ENCODE measurements at regions not wholly inside any gene's neighbourhood (a gene's known extent, or its start where the extent isn't known, plus 50 kb on each side); places are given as distances from the start of the nearest gene placed in this dataset.

DNA sequence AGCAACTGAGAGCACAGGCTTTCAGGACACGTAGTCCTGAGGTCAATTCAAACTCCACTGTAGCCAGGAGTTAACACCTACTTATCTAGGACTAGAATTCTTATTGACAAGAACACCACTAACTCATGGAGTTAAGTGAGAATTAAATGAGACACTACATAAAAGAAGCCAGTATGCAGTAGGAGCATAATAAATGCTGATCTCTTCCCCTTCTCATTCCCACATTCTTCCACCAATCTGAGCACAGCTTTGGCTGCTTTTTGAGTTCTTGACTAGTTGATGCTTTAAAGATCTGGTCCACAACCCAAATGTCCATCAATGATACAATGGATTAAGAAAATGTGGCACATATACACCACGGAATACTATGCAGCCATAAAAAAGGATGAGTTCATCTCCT lies 55.2 kb downstream of the TTC32 start:
- no peak for DNase-seq

DNA sequence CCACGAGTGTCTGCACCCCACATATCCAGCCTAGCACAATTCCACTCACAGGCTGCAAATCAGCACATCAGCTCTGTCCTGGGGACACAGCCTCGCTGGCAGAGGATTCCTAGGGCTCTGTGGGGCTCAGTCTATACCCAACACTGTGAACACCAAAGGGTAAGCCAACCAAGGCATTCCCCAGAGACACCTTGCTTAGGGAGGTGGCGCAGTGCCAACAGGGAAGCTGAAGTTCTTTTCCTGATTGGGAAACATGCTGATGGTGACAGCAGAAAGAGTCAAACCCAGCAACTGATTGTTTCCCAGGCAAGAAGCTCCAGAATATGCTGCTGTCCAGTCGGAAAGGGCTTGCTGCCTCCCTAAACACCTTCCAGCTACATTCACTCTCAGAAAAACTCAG lies 55.8 kb downstream of the TTC32 start:
- DNase-seq = no peak

DNA sequence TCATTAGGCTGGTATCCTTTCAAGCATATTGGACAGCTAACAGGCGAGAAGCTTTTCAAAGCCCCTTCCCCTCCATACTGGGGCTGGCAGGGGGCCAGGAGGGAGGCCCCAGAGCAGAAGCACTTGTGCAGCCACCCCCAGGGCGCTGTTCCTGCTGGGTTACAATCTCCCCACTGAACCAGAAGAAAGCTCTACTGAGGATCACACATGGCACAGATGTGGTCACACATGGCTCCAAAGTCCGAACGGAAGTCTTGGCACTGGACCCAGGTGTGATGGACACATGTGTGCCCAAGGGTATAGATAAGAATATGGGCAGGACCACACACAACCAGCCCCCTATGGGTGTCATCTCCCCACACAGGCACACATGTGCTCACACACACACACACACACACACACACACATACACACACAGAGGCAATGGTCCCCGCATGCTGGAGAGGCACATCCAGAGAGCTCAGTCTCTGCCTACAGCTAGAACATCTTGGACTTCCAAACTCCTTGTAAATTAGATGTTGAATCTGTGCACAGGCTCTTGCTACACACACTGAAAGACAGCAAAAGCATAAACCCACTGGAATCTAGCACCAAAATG lies 56.4 kb downstream of the TTC32 start:
- DNase-seq = no peak

DNA sequence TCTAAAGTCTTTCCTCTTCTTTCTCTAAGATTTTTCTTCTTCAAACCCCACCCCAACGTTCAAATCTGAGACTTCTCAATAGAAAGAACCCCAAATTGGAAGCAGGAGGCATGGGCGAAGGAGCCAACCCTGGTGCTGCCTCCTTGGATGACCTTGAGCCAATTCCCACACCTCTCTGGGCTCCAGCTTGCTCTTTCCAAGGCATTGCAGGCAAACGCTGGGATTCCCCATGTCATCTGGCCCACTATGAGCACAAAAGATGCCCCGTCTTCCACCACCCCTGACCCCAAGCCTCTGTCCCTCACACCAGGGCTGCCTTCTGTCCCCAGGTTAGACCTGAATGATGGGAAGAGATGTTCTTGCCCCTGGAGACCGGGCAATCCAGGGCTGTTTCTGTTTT lies 57.0 kb downstream of the TTC32 start:
- DNase-seq = no peak

DNA sequence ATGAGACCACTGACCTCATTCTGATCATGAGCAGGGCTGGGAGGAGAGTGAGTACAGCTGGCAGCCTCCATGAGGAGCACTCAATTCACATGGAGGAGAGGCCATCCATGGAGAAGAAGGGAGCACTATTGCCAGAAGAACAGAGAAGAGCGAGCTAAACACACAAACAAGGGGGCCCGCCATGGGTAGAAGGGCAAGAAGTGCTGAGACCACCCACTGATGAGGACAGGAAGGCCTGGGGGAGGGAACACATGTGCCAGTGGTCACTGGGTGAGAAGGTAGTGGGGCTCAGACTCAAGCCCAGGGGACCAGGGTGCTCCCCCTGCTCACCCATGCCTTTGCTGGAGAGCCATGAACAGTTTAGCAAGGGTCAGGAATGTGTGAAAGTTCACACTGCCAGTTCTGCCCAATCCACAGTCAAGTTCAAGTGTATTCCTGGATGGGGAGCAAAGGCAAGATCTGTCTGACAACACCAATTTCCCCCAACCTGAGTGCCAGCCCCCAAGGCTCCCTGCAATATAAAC lies 57.7 kb downstream of the TTC32 start:
- DNase-seq = no peak

DNA sequence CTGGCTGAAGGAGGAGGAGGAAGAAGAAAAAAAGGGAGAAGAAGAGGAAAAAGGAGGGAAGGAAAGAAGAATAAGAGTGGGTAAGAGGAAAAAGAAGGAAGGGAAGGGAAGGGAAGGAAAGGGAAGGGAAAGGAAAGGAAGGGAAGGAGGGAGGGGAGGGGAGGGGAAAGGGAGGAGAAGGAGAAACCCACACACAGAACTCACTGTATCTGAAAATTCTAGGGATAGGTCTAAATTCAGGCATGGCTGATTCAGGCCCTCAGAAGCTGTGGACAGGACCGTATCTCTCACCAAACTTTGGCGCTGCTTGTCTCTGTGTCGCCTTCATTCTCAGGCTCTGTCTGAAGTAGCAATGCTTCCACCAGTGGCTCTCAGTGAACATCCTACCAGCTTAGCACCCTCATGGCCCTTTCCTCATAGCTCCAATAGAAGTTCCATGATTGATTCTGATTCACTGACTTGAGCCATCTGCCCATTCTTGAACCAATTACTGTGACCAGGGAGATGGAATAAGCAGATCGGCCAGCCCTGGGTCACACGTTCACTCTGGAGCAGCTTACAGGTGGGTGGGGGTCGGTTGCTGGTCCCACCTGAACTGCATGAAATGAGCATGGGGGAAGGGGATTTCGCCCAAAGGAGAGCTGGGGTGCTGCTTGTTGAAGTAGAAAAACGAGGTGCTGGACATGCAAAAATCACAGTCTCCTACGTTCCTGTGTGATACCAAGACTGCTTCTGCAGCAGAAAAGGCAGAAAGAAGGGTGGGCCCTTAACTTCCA lies 59.7 kb downstream of the TTC32 start:
- DNase-seq = no peak

DNA sequence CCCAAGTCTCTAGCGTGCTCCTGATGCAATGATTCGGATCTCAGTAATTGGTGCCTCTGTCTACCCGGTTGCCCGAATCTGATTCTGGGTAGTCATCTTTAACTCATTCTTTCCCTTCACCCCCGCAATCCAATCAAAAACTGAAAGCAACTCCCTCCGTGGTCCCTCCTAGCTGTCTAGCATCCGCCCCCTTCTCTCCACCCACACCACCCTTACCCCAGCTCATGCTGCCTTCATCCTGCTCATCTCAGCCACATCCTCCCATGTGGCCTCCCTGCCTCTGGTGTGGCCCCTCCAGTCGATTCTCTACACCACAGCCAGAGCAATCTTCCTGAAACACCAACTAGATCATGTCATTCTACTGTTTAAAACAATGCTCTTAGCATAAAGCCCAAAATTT lies 62.3 kb downstream of the TTC32 start:
- no peak for DNase-seq

DNA sequence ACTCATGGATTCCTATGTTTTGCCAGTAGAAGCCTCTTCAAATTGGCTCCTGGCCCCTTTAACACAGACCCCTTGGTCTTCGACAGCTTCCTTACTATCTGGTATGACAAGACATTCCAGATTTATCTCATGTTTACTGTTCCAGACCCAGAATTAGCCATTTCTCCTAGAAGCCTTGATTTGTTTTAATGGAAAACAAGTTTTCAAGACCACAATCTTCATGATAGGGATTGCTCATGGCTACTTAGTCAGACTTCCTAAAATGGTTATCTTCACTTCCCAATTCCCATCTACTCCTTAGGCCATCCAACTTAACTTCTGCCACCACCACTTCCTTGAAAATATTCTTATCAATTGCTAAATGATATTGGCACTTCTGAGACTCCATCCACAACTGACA lies 63.2 kb downstream of the TTC32 start:
- DNase-seq = no peak

DNA sequence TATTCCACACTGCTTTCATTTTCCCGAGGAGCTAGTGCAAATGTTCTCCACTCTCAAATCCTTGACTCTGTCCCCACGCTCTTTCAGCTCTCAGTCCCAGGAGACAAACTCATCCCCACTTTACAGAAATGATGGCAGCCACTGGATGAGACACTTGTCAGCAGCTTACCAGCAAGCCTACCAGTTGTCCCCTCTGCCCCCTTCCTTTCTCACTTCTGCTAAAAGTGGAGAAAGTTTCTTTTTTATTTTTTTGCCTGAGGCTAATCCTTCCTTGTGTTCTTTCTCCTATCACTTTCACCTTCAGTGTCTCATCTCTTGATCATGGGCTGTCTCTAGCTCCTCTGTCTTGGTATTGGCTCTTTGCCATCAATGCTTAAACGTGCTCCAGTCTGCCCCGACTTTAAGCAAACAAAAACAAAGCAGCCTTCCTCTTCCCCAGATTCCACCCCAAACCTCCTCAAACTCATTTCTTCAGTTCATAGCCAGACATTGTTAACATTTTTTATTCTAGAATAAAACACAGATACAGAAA lies 64.5 kb downstream of the TTC32 start:
- DNase-seq = no peak

DNA sequence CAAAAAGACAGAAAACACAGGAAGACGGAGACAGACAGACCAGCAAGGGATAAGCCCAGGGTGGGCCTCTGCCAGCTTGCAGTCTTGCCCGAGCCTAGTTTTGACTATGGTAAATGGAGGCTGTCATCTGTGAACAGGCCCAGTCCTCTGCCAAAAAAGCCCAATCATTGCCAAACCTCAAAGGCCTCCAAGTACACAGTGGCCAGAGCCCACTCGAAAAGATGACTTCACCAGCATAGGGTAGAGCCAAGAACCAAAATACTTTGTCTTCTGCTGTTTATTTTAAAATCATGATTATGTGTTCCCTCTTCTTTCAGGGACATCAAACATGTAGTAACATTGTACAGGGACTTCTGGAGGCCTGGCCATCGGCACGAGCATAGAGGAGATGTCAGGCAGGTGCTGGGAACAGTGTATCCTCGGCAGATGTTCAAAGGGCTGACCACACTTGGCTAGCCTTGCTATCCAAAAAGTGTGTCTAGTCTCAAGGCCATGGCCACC lies 66.0 kb downstream of the TTC32 start:
- DNase-seq = no peak

DNA sequence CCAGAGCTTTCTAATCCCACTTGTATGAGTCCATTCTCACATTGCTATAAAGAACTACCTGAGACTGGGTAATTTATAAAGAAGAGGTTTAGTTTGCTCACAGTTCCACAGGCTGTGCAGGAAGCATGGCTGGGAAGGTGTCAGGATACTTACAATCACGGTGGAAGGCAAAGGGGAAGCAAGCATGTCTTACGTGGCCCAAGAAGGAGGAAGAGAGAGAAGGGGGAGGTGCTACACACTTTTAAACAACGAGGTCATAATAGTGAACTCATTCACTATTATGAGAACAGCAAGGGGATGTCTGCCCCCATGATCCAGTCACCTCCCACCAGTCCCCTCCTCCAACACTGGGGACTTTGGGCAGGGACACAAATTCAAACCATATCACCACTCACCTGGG lies 67.8 kb downstream of the TTC32 start:
- no peak for DNase-seq

DNA sequence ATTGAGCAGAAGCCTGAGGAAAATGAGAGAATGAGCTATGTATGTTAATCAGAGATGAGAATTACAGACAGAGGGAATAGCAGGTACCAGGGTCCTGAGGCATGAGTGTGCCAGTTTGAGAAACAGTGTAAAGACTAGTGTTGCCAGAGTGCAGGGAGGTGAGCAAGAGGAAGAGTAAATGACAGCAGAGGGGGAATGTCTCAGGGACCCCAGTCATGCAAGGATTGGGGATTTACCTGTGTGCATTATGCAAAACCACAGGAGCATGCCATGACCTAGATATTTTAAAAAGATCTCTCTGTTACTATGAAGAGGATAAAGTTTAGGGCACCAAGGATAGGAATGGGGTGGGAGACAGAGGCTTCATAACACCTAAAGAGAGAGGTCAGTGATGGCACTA lies 72.1 kb downstream of the TTC32 start:
- no peak for DNase-seq

DNA sequence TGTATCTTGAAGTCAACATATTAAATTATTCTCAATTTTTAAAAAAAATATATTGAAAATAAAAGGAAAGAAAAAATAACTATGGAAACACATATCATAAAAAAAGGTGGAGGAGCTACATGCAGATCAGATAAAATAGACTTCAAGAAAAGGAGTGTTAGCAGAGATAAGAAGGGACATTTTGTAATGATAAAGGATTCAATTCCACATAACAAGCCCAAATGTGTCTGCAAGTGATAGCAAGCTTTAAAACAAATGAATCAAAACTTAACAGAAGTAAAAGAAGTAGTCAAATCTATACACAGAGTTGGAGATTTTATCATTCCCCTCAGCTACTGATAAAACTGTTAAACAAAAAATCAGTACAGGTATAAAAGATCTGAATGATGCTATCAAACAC lies 74.9 kb downstream of the TTC32 start:
- DNase-seq = no peak

DNA sequence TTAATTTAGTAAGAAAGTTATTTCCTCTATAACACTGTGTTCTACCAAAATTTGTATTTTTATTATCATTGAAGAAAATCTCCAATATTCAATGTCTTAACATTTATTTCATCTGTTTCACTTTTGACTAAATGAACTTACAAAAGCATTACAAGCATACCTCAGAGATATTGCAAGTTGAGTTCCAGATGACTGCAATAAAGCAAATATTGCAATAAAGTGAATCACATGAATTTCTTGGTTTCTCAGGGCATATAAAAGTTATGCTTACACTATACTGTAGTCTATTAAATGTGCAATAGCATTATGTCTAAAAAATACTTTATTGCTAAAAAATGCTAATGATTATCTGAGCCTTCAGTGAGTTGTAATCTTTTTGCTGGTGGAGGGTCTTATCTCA lies 78.3 kb downstream of the TTC32 start:
- no peak for DNase-seq

DNA sequence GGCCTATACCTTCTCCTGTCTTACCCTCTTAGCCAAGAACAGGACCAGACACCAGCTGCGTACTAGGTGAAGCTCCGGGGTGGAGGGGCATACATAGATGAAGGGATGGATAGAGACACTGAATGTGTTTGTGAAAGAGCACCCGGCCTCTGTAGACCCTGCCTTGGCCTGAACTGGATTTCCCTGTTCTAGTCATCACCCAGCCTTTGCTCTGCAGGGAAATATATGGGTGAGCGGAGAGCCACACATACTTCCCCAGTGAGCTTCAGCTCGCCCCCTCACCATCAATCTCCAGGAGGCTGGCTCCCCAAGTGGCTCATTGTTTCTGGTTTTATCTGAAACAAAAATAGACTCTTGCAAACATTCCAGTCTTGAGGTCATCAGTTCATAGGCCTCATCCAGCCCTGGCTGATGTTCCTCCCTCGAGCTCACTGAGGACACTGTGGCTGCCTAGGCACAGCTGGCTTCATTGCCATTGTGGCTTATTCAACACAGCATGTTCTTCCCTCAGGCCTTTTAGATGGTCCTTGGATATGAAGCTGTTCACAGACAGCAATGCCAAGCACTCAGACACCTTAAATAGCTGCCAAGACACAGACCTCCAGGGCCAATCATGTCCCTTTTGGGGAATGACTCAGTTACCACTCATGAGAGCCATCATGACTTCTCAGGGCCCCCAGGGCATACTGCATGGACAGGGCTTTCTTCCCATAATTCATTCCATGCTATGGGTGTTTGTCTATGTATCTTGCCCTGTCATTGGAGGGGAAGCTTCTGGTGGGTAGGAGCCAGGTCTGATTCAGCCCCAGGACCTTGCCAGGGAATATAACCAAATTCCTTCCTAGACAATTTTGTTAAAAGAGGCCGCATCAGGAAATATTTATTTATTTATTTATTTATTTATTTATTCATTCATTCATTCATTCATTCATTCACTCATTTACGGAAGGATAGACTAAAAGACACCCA lies 82.4 kb downstream of the TTC32 start:
- DNase-seq = no peak

DNA sequence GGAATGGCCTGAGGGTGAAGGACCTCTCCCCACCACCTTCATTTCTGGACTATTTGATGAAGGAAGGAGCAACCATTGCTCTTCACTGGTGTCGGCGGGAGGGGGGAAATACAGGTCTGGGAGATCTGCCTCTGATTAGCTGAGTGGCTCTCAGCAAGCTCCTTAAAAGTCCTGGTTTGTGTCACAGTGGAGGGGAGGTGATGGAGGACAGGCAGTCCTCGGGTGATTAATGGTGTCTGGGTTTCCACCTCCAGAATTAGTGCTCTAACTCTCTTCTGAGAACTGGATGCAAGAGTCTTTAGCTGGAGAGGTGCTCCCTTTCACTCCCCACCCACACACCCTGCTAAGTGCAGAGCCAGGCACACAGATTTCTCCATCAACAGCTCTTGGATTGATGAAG lies 83.2 kb downstream of the TTC32 start:
- DNase-seq = no peak

DNA sequence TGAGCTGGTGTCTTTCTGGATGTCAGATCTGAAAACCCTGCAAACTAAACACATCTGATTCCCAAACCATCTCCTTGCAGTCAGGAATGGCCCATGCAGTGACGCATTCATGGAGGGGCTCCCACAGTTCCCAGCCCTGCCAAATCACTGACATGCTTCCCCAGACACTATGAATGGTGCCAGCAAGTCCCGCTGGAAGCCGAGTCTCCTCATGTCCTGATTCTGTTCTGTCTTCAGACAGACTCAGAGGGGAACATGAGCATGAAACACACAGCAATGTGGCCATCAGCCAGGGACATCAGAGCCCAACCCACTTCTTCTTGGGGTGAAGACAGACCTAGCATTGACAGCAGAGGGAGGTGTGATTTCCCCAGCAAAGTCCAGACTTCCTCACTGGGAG lies 83.7 kb downstream of the TTC32 start:
- no peak for DNase-seq

DNA sequence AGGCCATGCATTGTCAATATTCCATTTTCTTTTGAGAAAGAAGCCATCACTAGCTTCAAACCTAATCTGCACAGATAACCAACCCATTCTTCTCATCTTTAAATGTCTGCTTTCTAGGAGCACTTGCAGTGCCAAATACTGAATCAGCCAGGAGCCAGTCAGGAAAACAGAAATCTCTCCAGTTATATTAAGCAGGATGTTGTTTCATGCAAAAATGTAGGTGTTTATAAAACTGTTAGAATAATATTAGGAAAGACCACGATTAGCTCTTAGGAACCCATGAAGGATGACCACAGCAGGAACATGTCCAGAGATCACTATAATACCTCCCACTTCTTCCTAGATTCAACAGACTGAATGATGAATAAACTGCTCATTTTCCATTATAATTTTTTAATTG lies 86.0 kb downstream of the TTC32 start:
- no peak for DNase-seq

DNA sequence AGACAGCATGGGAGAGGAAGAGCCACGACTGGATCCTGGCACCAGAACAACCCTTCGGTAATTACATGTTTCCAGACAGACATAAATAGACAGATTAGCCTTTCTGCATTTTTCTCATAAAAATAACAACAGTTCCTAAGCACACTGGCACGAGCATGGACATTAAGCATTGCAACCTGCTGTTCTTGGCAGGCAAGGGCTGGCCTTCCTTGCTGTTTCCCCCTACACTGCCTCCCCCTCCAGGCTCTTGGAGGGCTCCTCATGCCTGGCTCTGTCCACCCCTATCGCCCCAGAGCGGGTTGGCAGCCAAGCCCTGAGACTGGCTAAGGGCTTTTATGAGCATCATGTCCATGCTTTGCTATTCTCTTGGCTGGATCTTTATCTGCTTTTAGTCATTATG lies 89.6 kb downstream of the TTC32 start:
- DNase-seq = no peak

DNA sequence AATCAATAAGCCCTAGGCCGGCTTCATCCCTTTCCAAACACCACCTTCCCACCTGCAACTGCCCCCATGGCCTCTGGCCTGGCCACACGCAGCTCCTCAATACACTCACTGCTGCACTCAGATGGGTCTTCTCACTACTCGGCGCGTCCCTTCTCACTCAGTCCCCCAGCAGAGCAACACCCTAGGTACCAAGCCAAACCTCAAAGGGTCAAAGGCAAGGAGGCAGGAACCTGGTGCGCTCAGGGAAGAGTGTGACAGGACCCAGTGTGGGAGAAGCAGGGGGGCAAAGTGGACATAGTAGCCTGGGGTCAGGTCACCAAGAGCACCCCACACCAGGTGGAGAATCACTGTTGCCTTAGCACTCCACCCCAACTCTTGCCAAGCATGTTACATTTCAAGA lies 90.6 kb downstream of the TTC32 start:
- DNase-seq = no peak

DNA sequence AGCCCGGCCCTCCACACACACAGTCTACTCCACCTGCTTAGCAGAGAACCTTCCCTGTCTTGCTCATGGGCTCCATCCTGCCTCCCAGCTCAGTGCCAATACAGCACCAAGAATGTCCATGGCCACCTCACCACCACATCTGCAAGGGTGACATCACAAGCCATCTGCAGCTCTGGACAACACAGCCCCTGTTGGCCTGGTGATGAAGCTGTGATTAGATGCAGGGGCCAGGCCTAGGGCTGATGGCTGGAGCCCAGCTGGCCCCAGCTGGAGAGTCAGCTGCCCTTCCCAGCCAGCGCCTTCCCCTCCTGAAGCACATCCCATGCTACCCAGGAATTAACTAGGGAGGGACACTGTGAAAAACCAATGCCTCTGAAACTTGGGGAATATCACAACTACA lies 91.1 kb downstream of the TTC32 start:
- no peak for DNase-seq

DNA sequence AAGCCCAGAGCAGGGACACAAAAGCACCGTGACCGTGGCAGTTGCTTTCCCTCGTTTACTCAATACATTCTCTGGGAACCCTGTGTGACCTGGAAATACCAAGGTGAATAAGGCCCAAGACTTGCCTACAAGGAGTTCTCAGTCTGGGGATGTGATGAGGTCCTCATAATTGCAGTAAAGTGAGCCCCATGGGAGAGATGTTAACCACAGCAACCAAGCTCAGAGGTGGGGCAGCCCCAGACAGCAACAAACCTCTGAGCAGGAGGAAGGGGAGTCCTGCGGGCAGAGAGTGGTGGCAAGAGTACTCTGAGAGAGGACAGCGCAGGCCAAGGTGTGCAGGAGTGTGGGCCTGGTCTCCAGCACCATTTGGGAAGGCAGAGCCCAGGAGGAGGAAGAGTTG lies 91.6 kb downstream of the TTC32 start:
- DNase-seq = no peak

DNA sequence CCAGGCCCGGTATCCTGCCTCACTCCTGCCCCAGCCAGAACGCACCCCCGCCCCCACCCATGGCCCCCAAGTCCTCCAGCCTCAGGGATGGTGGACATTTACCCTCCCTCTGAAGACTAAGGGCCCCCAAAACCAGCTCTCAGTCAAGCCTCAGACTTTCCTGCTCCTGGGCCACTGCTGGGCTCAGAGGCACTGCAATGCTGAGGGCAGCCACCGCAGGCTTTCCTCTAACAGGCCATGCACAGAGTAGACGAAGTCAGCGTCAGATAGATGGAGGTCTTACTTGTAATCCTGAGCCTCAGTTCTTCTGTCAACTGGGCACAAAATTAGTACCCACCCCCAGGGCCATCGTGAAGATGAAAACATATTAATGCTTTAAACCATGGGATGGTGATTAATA lies 92.6 kb downstream of the TTC32 start:
- DNase-seq = no peak
